Caco-2 (cell line): ENCODE measurements at regions not wholly inside any gene's neighbourhood (a gene's known extent, or its start where the extent isn't known, plus 50 kb on each side); places are given as distances from the start of the nearest gene placed in this dataset.

Experiments
- BruUV-seq: library from RNA; stranded (reverse); fragments of 400-500 nt; replicated peaks from 2 replicates; lab custom pipeline; 2021; lab: Mats Ljungman, UMichigan
- CTCF ChIA-PET: fragments of 300-600 bp; sonication (Branson Sonifier 250); formaldehyde crosslinking; loops from one replicate; lab custom pipeline; 2022; ENCODE audit warnings: antibody characterized with exemption; lab: Charles Lee
- POLR2A ChIA-PET: fragments of 300-600 bp; sonication (Branson Sonifier 250); formaldehyde crosslinking; loops from one replicate; lab custom pipeline; 2022; ENCODE audit warnings: antibody characterized with exemption; lab: Charles Lee
- DNase-seq, 2 experiments: peaks; one replicate each; pipeline versions ENCODE4 v3.0.0 to v3.0.0-alpha.2; 2020 to 2022
- H3K27me3 ChIP-seq: replicated peaks from 2 replicates; pipeline ENCODE4 v1.6.0; 2011; ENCODE audit warnings: low read length; ENCODE audit not compliant: control insufficient read depth, insufficient read depth
- H3K36me3 ChIP-seq: 2 replicates; pipeline ENCODE4 v1.5.1; 2011; ENCODE audit warnings: low read length; ENCODE audit not compliant: control insufficient read depth, insufficient read depth
- H3K4me1 ChIP-seq: fragments of 250-450 bp; sonication (Bioruptor Pico); 2 replicates; pipeline ENCODE4 v1.5.1; 2020; ENCODE audit warnings: mild to moderate bottlenecking
- H3K4me3 ChIP-seq: 2 replicates; pipeline ENCODE4 v1.5.1; 2011; ENCODE audit warnings: low read depth, mild to moderate bottlenecking, control low read depth, low read length
- H3K9me3 ChIP-seq: fragments of 250-450 bp; sonication (Bioruptor Pico); 2 replicates; pipeline ENCODE4 v1.5.1; 2020; ENCODE audit warnings: mild to moderate bottlenecking, moderate library complexity
- H3K27ac Mint-ChIP-seq: one replicate; pipeline ENCODE4 v1.8.0; 2022; ENCODE audit warnings: mixed read lengths; ENCODE audit not compliant: unreplicated experiment
- H3K27me3 Mint-ChIP-seq: one replicate; pipeline ENCODE4 v1.8.0; 2022; ENCODE audit warnings: mixed read lengths; ENCODE audit not compliant: insufficient read depth, unreplicated experiment
- H3K36me3 Mint-ChIP-seq: one replicate; pipeline ENCODE4 v1.8.0; 2022; ENCODE audit warnings: mild to moderate bottlenecking, mixed read lengths; ENCODE audit not compliant: insufficient read depth, unreplicated experiment
- H3K4me1 Mint-ChIP-seq: one replicate; pipeline ENCODE4 v1.8.0; 2022; ENCODE audit warnings: low read depth, mixed read lengths; ENCODE audit not compliant: unreplicated experiment
- H3K4me3 Mint-ChIP-seq: one replicate; pipeline ENCODE4 v1.8.0; 2022; ENCODE audit warnings: mild to moderate bottlenecking, moderate library complexity, mixed read lengths; ENCODE audit not compliant: unreplicated experiment
- H3K9me3 Mint-ChIP-seq: one replicate; pipeline ENCODE4 v1.8.0; 2022; ENCODE audit warnings: mixed read lengths; ENCODE audit not compliant: unreplicated experiment
- CTCF ChIP-seq, 2 experiments: fragments of 200-600 bp in 1 of 2; IDR thresholded peaks; 1 replicate in 1 of 2; 2 replicates in 1 of 2; pipeline versions ENCODE4 v1.5.1 to v1.8.0; 2011 to 2022; ENCODE audit warnings: antibody characterized with exemption in 1 of 2, control low read depth in 1 of 2, inconsistent platforms in 1 of 2, low read depth in 1 of 2, low read length in 1 of 2, mild to moderate bottlenecking in 1 of 2, moderate library complexity in 1 of 2; ENCODE audit not compliant: insufficient read depth in 1 of 2, severe bottlenecking in 1 of 2, unreplicated experiment in 1 of 2
- intact Hi-C: fragments of 100-400 bp; cut with micrococcal nuclease; formaldehyde crosslinking; loops from one replicate; pipeline ENCODE4 v1.10.0; 2022; ENCODE audit not compliant: unreplicated experiment

- Mint-ChIP-seq H3K27ac (no peak overlapping the region), H3K27me3 (no peaks in the 10 kb centered on the region), H3K4me3 (no peak overlapping the region), H3K9me3 (no peaks in the 10 kb centered on the region), H3K36me3 (no peaks in the 10 kb centered on the region), H3K4me1 (no peaks in the 10 kb centered on the region)
- no peak overlapping the region for H3K4me3 ChIP-seq
- DNase-seq: no peak
- no TSS peak for BruUV-seq
- no peaks in the 10 kb centered on the region for H3K4me1 ChIP-seq
- no peaks in the 10 kb centered on the region for H3K9me3 ChIP-seq
- H3K27me3 ChIP-seq: no peaks in the 10 kb centered on the region
- ChIA-PET CTCF (no interaction called here), POLR2A (no interaction called here)
- intact Hi-C loops: no loop called here
- H3K36me3 ChIP-seq: no peaks in the 10 kb centered on the region
- no peak for TF ChIP-seq CTCF (IDR thresholded peaks at IDR 0.05; ENCODE audit: insufficient read depth in 1 of 2, low read depth in 1 of 2, low read length in 1 of 2, severe bottlenecking in 1 of 2, unreplicated experiment in 1 of 2)
Observed at GRCh38 chr21:23951251-23951650, 1656.0 kb downstream of the MRPL39 start.

- BruUV-seq: no TSS peak
- no peak overlapping the region for H3K4me3 Mint-ChIP-seq
- no peaks in the 10 kb centered on the region for H3K9me3 ChIP-seq
Observed at GRCh38 chr21:23950344-23950743, 1656.9 kb downstream of the MRPL39 start.

GRCh38 chr21:23949493-23949892 lies 1657.8 kb downstream of the MRPL39 start:
- DNase-seq: no peak
- no peak overlapping the region for H3K4me3 ChIP-seq
- H3K9me3 ChIP-seq: no peaks in the 10 kb centered on the region
- no peak for TF ChIP-seq CTCF (IDR thresholded peaks at IDR 0.05; ENCODE audit: insufficient read depth in 1 of 2, low read depth in 1 of 2, low read length in 1 of 2, severe bottlenecking in 1 of 2, unreplicated experiment in 1 of 2)
- ChIA-PET POLR2A (no interaction called here), CTCF (no interaction called here)
- H3K27ac Mint-ChIP-seq: no peak overlapping the region
- no peak overlapping the region for H3K4me3 Mint-ChIP-seq
- H3K36me3 Mint-ChIP-seq: no peaks in the 10 kb centered on the region
- H3K9me3 Mint-ChIP-seq: no peaks in the 10 kb centered on the region
- H3K36me3 ChIP-seq: no peaks in the 10 kb centered on the region
- BruUV-seq: no TSS peak
- H3K4me1 ChIP-seq: no peaks in the 10 kb centered on the region
- H3K27me3 Mint-ChIP-seq: no peaks in the 10 kb centered on the region
- no peaks in the 10 kb centered on the region for H3K27me3 ChIP-seq
- intact Hi-C loops: no loop called here
- H3K4me1 Mint-ChIP-seq: no peaks in the 10 kb centered on the region

More at GRCh38 chr21:23950344-23950743, 1656.9 kb downstream of the MRPL39 start:
- Mint-ChIP-seq H3K27ac (no peak overlapping the region), H3K36me3 (no peaks in the 10 kb centered on the region), H3K27me3 (no peaks in the 10 kb centered on the region), H3K9me3 (no peaks in the 10 kb centered on the region), H3K4me1 (no peaks in the 10 kb centered on the region)
- intact Hi-C loops: no loop called here
- Histone ChIP-seq H3K27me3 (no peaks in the 10 kb centered on the region), H3K36me3 (no peaks in the 10 kb centered on the region), H3K4me3 (no peak overlapping the region), H3K4me1 (no peaks in the 10 kb centered on the region)
- DNase-seq: no peak
- ChIA-PET POLR2A (no interaction called here), CTCF (no interaction called here)
- no peak for TF ChIP-seq CTCF (IDR thresholded peaks at IDR 0.05; ENCODE audit: insufficient read depth in 1 of 2, low read depth in 1 of 2, low read length in 1 of 2, severe bottlenecking in 1 of 2, unreplicated experiment in 1 of 2)
